SK-N-SH treated with all-trans-retinoic acid at 6 μM for 48 hours (cell line): ENCODE measurements at regions not wholly inside any gene's neighbourhood (a gene's known extent, or its start where the extent isn't known, plus 50 kb on each side); places are given as distances from the start of the nearest gene placed in this dataset.
A peak's percentile ranks its signal among the peaks of the same experiment; 100 is the strongest.

ENCODE experiments used
- BACH2 ChIP-seq: fragments of 250-450 bp; sonication (Bioruptor Pico); IDR thresholded peaks from 2 replicates; pipeline ENCODE4 v1.9.0; 2021; ENCODE audit warnings: mild to moderate bottlenecking, borderline replicate concordance
- ESRRG ChIP-seq: fragments of 250-450 bp; sonication (Bioruptor Pico); IDR thresholded peaks from 2 replicates; pipeline ENCODE4 v1.6.1; 2021; ENCODE audit warnings: mild to moderate bottlenecking
- ISL1 ChIP-seq: fragments of 250-450 bp; sonication (Bioruptor Pico); IDR thresholded peaks from 2 replicates; pipeline ENCODE4 v2.1.2; 2022; ENCODE audit warnings: mild to moderate bottlenecking, moderate library complexity
- RARB ChIP-seq: fragments of 250-450 bp; sonication (Bioruptor Pico); IDR thresholded peaks from 2 replicates; pipeline ENCODE4 v1.8.0; 2021; ENCODE audit warnings: mild to moderate bottlenecking, moderate library complexity
- TF ChIP-seq, protein P1 (sequence below): fragments of 250-450 bp; sonication (Bioruptor Pico); IDR thresholded peaks from 2 replicates; pipeline ENCODE4 v1.8.0; 2020; ENCODE audit warnings: mild to moderate bottlenecking, moderate library complexity, borderline replicate concordance

DNA sequence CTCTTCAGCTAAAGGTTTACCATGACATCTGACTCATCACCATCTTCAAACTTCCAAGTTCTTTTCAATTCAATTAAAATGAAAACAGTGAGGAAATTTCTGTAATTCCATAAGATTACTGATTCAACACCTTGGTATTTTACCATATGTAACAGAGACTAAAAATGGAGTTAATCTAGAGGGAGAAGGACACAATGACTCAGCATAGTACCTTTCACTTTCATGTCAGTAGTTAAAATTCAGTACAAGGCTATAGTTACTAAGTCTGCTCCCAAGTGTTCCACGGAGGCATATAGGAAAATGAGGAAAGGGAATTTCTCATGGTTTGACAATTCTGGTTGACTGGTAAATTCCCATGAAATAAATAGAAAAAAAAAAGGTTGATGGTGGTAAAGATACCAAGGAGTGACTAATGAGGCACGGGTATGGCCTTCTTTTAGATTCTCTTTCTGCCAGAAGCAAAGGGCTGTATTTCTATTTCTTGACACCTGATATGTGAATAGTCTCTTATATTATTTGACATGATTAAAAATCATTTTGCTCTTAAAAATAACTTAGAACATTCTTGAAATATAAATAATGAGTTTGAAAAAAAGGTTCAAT lies 526.7 kb upstream of the ADGRB3 start:
- TF ChIP-seq ISL1 (CRISPR knock-in tag) (0 out of 2 replicates have a peak, but pooled peaks have one; percentile 17), ESRRG (CRISPR knock-in tag) (no peak), BACH2 (CRISPR knock-in tag) (no peak), RARB (CRISPR knock-in tag) (no peak)
- TF ChIP-seq, protein P1, sequence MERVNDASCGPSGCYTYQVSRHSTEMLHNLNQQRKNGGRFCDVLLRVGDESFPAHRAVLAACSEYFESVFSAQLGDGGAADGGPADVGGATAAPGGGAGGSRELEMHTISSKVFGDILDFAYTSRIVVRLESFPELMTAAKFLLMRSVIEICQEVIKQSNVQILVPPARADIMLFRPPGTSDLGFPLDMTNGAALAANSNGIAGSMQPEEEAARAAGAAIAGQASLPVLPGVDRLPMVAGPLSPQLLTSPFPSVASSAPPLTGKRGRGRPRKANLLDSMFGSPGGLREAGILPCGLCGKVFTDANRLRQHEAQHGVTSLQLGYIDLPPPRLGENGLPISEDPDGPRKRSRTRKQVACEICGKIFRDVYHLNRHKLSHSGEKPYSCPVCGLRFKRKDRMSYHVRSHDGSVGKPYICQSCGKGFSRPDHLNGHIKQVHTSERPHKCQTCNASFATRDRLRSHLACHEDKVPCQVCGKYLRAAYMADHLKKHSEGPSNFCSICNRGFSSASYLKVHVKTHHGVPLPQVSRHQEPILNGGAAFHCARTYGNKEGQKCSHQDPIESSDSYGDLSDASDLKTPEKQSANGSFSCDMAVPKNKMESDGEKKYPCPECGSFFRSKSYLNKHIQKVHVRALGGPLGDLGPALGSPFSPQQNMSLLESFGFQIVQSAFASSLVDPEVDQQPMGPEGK (CRISPR knock-in tag): no peak
